ENCODE measurements at regions not wholly inside any gene's neighbourhood (a gene's known extent, or its start where the extent isn't known, plus 50 kb on each side); places are given as distances from the start of the nearest gene placed in this dataset.

- Mint-ChIP-seq H3K4me3 (no peak overlapping the region), H3K27me3 (no peaks in the 10 kb centered on the region), H3K4me1 (no peaks in the 10 kb centered on the region), H3K9me3 (peaks cover 4% of the 10 kb centered on the region), H3K27ac (no peak overlapping the region), H3K36me3 (ENCODE audit: low read depth) (no peaks in the 10 kb centered on the region)
- intact Hi-C loops (cut with micrococcal nuclease) = no loop called here
- DNase-seq = no peak
Measured at GRCh38 chr13:67713571-67713970, 483.4 kb upstream of the PCDH9 start.

GRCh38 chr13:67696775-67697174, 466.6 kb upstream of the PCDH9 start:
- intact Hi-C loops (cut with micrococcal nuclease) = no loop called here
- Mint-ChIP-seq H3K9me3 (peaks cover 4% of the 10 kb centered on the region), H3K4me1 (no peaks in the 10 kb centered on the region), H3K27ac (no peak overlapping the region), H3K36me3 (ENCODE audit: low read depth) (no peaks in the 10 kb centered on the region), H3K27me3 (no peaks in the 10 kb centered on the region), H3K4me3 (no peak overlapping the region)
- DNase-seq = no peak

GRCh38 chr13:67664502-67664901, 434.4 kb upstream of the PCDH9 start:
- intact Hi-C loops (cut with micrococcal nuclease) = no loop called here
- H3K4me1 Mint-ChIP-seq = no peaks in the 10 kb centered on the region
- no peaks in the 10 kb centered on the region for H3K36me3 Mint-ChIP-seq (ENCODE audit: low read depth)
- no peaks in the 10 kb centered on the region for H3K9me3 Mint-ChIP-seq
- H3K27ac Mint-ChIP-seq = no peak overlapping the region
- no peaks in the 10 kb centered on the region for H3K27me3 Mint-ChIP-seq
- DNase-seq = no peak
- no peak overlapping the region for H3K4me3 Mint-ChIP-seq

GRCh38 chr13:67662997-67663396, 432.9 kb upstream of the PCDH9 start:
- Mint-ChIP-seq H3K27ac (no peak overlapping the region), H3K27me3 (no peaks in the 10 kb centered on the region), H3K36me3 (ENCODE audit: low read depth) (no peaks in the 10 kb centered on the region), H3K9me3 (no peaks in the 10 kb centered on the region), H3K4me1 (no peaks in the 10 kb centered on the region), H3K4me3 (no peak overlapping the region)
- intact Hi-C loops (cut with micrococcal nuclease) = no loop called here
- DNase-seq = no peak

- DNase-seq = no peak
- no peaks in the 10 kb centered on the region for H3K4me1 Mint-ChIP-seq
Measured at GRCh38 chr13:67652887-67653286, 422.8 kb upstream of the PCDH9 start.

GRCh38 chr13:67651908-67652465, 421.9 kb upstream of the PCDH9 start:
- H3K36me3 Mint-ChIP-seq (ENCODE audit: low read depth) = no peaks in the 10 kb centered on the region
- intact Hi-C loops (cut with micrococcal nuclease) = no loop called here
- DNase-seq = no peak
- no peaks in the 10 kb centered on the region for H3K4me1 Mint-ChIP-seq
- no peaks in the 10 kb centered on the region for H3K27me3 Mint-ChIP-seq
- H3K27ac Mint-ChIP-seq = no peak overlapping the region
- H3K9me3 Mint-ChIP-seq = no peaks in the 10 kb centered on the region
- no peak overlapping the region for H3K4me3 Mint-ChIP-seq

More at GRCh38 chr13:67652887-67653286, 422.8 kb upstream of the PCDH9 start:
- H3K27me3 Mint-ChIP-seq = no peaks in the 10 kb centered on the region
- H3K4me3 Mint-ChIP-seq = no peak overlapping the region
- no peaks in the 10 kb centered on the region for H3K36me3 Mint-ChIP-seq (ENCODE audit: low read depth)
- intact Hi-C loops (cut with micrococcal nuclease) = no loop called here
- no peak overlapping the region for H3K27ac Mint-ChIP-seq
- no peaks in the 10 kb centered on the region for H3K9me3 Mint-ChIP-seq

GRCh38 chr13:67650471-67650870, 420.3 kb upstream of the PCDH9 start:
- Mint-ChIP-seq H3K27ac (no peak overlapping the region), H3K9me3 (peaks cover 7% of the 10 kb centered on the region), H3K4me3 (no peak overlapping the region), H3K27me3 (no peaks in the 10 kb centered on the region), H3K4me1 (no peaks in the 10 kb centered on the region), H3K36me3 (ENCODE audit: low read depth) (no peaks in the 10 kb centered on the region)
- no peak for DNase-seq
- intact Hi-C loops (cut with micrococcal nuclease) = no loop called here

- H3K36me3 Mint-ChIP-seq (ENCODE audit: low read depth) = no peaks in the 10 kb centered on the region
- no peak for DNase-seq
- intact Hi-C loops (cut with micrococcal nuclease) = no loop called here
- H3K4me3 Mint-ChIP-seq = no peak overlapping the region
- H3K27ac Mint-ChIP-seq = no peak overlapping the region
- H3K9me3 Mint-ChIP-seq = peaks cover 7% of the 10 kb centered on the region
- no peaks in the 10 kb centered on the region for H3K4me1 Mint-ChIP-seq
- no peaks in the 10 kb centered on the region for H3K27me3 Mint-ChIP-seq
Measured at GRCh38 chr13:67645874-67646467, 415.8 kb upstream of the PCDH9 start.

GRCh38 chr13:67643516-67644055, 413.4 kb upstream of the PCDH9 start:
- intact Hi-C loops (cut with micrococcal nuclease) = no loop called here
- H3K4me3 Mint-ChIP-seq = no peak overlapping the region
- H3K4me1 Mint-ChIP-seq = no peaks in the 10 kb centered on the region
- DNase-seq = no peak
- H3K9me3 Mint-ChIP-seq = peaks cover 7% of the 10 kb centered on the region
- no peak overlapping the region for H3K27ac Mint-ChIP-seq
- H3K27me3 Mint-ChIP-seq = no peaks in the 10 kb centered on the region
- no peaks in the 10 kb centered on the region for H3K36me3 Mint-ChIP-seq (ENCODE audit: low read depth)

GRCh38 chr13:67642657-67643056, 412.5 kb upstream of the PCDH9 start:
- H3K27me3 Mint-ChIP-seq = no peaks in the 10 kb centered on the region
- H3K9me3 Mint-ChIP-seq = peaks cover 9% of the 10 kb centered on the region
- H3K4me3 Mint-ChIP-seq = no peak overlapping the region
- no peaks in the 10 kb centered on the region for H3K4me1 Mint-ChIP-seq
- no peak for DNase-seq
- H3K36me3 Mint-ChIP-seq (ENCODE audit: low read depth) = no peaks in the 10 kb centered on the region
- intact Hi-C loops (cut with micrococcal nuclease) = no loop called here
- no peak overlapping the region for H3K27ac Mint-ChIP-seq

- H3K36me3 Mint-ChIP-seq (ENCODE audit: low read depth) = no peaks in the 10 kb centered on the region
- intact Hi-C loops (cut with micrococcal nuclease) = no loop called here
- H3K9me3 Mint-ChIP-seq = peaks cover 4% of the 10 kb centered on the region
- H3K27me3 Mint-ChIP-seq = no peaks in the 10 kb centered on the region
- DNase-seq = no peak
- no peak overlapping the region for H3K27ac Mint-ChIP-seq
- H3K4me3 Mint-ChIP-seq = no peak overlapping the region
- H3K4me1 Mint-ChIP-seq = no peaks in the 10 kb centered on the region
Measured at GRCh38 chr13:67635754-67636153, 405.6 kb upstream of the PCDH9 start.

- Mint-ChIP-seq H3K4me3 (no peak overlapping the region), H3K27ac (no peak overlapping the region), H3K9me3 (peaks cover 2% of the 10 kb centered on the region), H3K36me3 (ENCODE audit: low read depth) (no peaks in the 10 kb centered on the region), H3K4me1 (no peaks in the 10 kb centered on the region), H3K27me3 (no peaks in the 10 kb centered on the region)
- intact Hi-C loops (cut with micrococcal nuclease) = no loop called here
- no peak for DNase-seq
Measured at GRCh38 chr13:67632590-67632989, 402.5 kb upstream of the PCDH9 start.

- Mint-ChIP-seq H3K36me3 (ENCODE audit: low read depth) (no peaks in the 10 kb centered on the region), H3K9me3 (no peaks in the 10 kb centered on the region), H3K27ac (no peak overlapping the region), H3K27me3 (no peaks in the 10 kb centered on the region), H3K4me3 (no peak overlapping the region), H3K4me1 (no peaks in the 10 kb centered on the region)
- no peak for DNase-seq
- intact Hi-C loops (cut with micrococcal nuclease) = no loop called here
Measured at GRCh38 chr13:67630640-67631039, 400.5 kb upstream of the PCDH9 start.

GRCh38 chr13:67623630-67624029, 393.5 kb upstream of the PCDH9 start:
- H3K4me1 Mint-ChIP-seq = no peaks in the 10 kb centered on the region
- no peaks in the 10 kb centered on the region for H3K27me3 Mint-ChIP-seq
- no peak for DNase-seq
- H3K4me3 Mint-ChIP-seq = no peak overlapping the region
- no peaks in the 10 kb centered on the region for H3K9me3 Mint-ChIP-seq
- intact Hi-C loops (cut with micrococcal nuclease) = no loop called here
- no peaks in the 10 kb centered on the region for H3K36me3 Mint-ChIP-seq (ENCODE audit: low read depth)
- no peak overlapping the region for H3K27ac Mint-ChIP-seq

- DNase-seq = no peak
- intact Hi-C loops (cut with micrococcal nuclease) = no loop called here
- no peaks in the 10 kb centered on the region for H3K27me3 Mint-ChIP-seq
- no peaks in the 10 kb centered on the region for H3K4me1 Mint-ChIP-seq
- no peaks in the 10 kb centered on the region for H3K36me3 Mint-ChIP-seq (ENCODE audit: low read depth)
- H3K27ac Mint-ChIP-seq = no peak overlapping the region
- H3K9me3 Mint-ChIP-seq = no peaks in the 10 kb centered on the region
- no peak overlapping the region for H3K4me3 Mint-ChIP-seq
Measured at GRCh38 chr13:67620665-67621064, 390.5 kb upstream of the PCDH9 start.
